Caco-2 (cell line): ENCODE measurements at regions not wholly inside any gene's neighbourhood (a gene's known extent, or its start where the extent isn't known, plus 50 kb on each side); places are given as distances from the start of the nearest gene placed in this dataset.

Experiments used
- BruUV-seq: library from RNA; stranded (reverse); fragments of 400-500 nt; replicated peaks from 2 replicates; lab custom pipeline; 2021; lab: Mats Ljungman, UMichigan
- CTCF ChIA-PET: fragments of 300-600 bp; sonication (Branson Sonifier 250); formaldehyde crosslinking; loops from one replicate; lab custom pipeline; 2022; ENCODE audit warnings: antibody characterized with exemption; lab: Charles Lee
- POLR2A ChIA-PET: fragments of 300-600 bp; sonication (Branson Sonifier 250); formaldehyde crosslinking; loops from one replicate; lab custom pipeline; 2022; ENCODE audit warnings: antibody characterized with exemption; lab: Charles Lee
- DNase-seq, 2 experiments: peaks; one replicate each; pipeline versions ENCODE4 v3.0.0 to v3.0.0-alpha.2; 2020 to 2022
- H3K27me3 ChIP-seq: replicated peaks from 2 replicates; pipeline ENCODE4 v1.6.0; 2011; ENCODE audit warnings: low read length; ENCODE audit not compliant: control insufficient read depth, insufficient read depth
- H3K36me3 ChIP-seq: 2 replicates; pipeline ENCODE4 v1.5.1; 2011; ENCODE audit warnings: low read length; ENCODE audit not compliant: control insufficient read depth, insufficient read depth
- H3K4me1 ChIP-seq: fragments of 250-450 bp; sonication (Bioruptor Pico); 2 replicates; pipeline ENCODE4 v1.5.1; 2020; ENCODE audit warnings: mild to moderate bottlenecking
- H3K4me3 ChIP-seq: 2 replicates; pipeline ENCODE4 v1.5.1; 2011; ENCODE audit warnings: low read depth, mild to moderate bottlenecking, control low read depth, low read length
- H3K9me3 ChIP-seq: fragments of 250-450 bp; sonication (Bioruptor Pico); 2 replicates; pipeline ENCODE4 v1.5.1; 2020; ENCODE audit warnings: mild to moderate bottlenecking, moderate library complexity
- H3K27ac Mint-ChIP-seq: one replicate; pipeline ENCODE4 v1.8.0; 2022; ENCODE audit warnings: mixed read lengths; ENCODE audit not compliant: unreplicated experiment
- H3K27me3 Mint-ChIP-seq: one replicate; pipeline ENCODE4 v1.8.0; 2022; ENCODE audit warnings: mixed read lengths; ENCODE audit not compliant: insufficient read depth, unreplicated experiment
- H3K36me3 Mint-ChIP-seq: one replicate; pipeline ENCODE4 v1.8.0; 2022; ENCODE audit warnings: mild to moderate bottlenecking, mixed read lengths; ENCODE audit not compliant: insufficient read depth, unreplicated experiment
- H3K4me1 Mint-ChIP-seq: one replicate; pipeline ENCODE4 v1.8.0; 2022; ENCODE audit warnings: low read depth, mixed read lengths; ENCODE audit not compliant: unreplicated experiment
- H3K4me3 Mint-ChIP-seq: one replicate; pipeline ENCODE4 v1.8.0; 2022; ENCODE audit warnings: mild to moderate bottlenecking, moderate library complexity, mixed read lengths; ENCODE audit not compliant: unreplicated experiment
- H3K9me3 Mint-ChIP-seq: one replicate; pipeline ENCODE4 v1.8.0; 2022; ENCODE audit warnings: mixed read lengths; ENCODE audit not compliant: unreplicated experiment
- intact Hi-C: fragments of 100-400 bp; cut with micrococcal nuclease; formaldehyde crosslinking; loops from one replicate; pipeline ENCODE4 v1.10.0; 2022; ENCODE audit not compliant: unreplicated experiment
- TF ChIP-seq, protein P1 (sequence below), 2 experiments: fragments of 200-600 bp in 1 of 2; IDR thresholded peaks; 1 replicate in 1 of 2; 2 replicates in 1 of 2; pipeline versions ENCODE4 v1.5.1 to v1.8.0; 2011 to 2022; ENCODE audit warnings: antibody characterized with exemption in 1 of 2, control low read depth in 1 of 2, inconsistent platforms in 1 of 2, low read depth in 1 of 2, low read length in 1 of 2, mild to moderate bottlenecking in 1 of 2, moderate library complexity in 1 of 2; ENCODE audit not compliant: insufficient read depth in 1 of 2, severe bottlenecking in 1 of 2, unreplicated experiment in 1 of 2

GRCh38 chr10:36788152-36788551 lies 337.2 kb upstream of the ANKRD30A start:
- ChIA-PET CTCF (no interaction called here), POLR2A (no interaction called here)
- Mint-ChIP-seq H3K4me1 (no peaks in the 10 kb centered on the region), H3K4me3 (no peak overlapping the region), H3K27me3 (peaks cover 4% of the 10 kb centered on the region), H3K36me3 (no peaks in the 10 kb centered on the region), H3K9me3 (no peaks in the 10 kb centered on the region), H3K27ac (no peak overlapping the region)
- Histone ChIP-seq H3K9me3 (no peaks in the 10 kb centered on the region), H3K27me3 (no peaks in the 10 kb centered on the region), H3K4me3 (no peak overlapping the region), H3K36me3 (no peaks in the 10 kb centered on the region), H3K4me1 (no peaks in the 10 kb centered on the region)
- TF ChIP-seq, protein P1, sequence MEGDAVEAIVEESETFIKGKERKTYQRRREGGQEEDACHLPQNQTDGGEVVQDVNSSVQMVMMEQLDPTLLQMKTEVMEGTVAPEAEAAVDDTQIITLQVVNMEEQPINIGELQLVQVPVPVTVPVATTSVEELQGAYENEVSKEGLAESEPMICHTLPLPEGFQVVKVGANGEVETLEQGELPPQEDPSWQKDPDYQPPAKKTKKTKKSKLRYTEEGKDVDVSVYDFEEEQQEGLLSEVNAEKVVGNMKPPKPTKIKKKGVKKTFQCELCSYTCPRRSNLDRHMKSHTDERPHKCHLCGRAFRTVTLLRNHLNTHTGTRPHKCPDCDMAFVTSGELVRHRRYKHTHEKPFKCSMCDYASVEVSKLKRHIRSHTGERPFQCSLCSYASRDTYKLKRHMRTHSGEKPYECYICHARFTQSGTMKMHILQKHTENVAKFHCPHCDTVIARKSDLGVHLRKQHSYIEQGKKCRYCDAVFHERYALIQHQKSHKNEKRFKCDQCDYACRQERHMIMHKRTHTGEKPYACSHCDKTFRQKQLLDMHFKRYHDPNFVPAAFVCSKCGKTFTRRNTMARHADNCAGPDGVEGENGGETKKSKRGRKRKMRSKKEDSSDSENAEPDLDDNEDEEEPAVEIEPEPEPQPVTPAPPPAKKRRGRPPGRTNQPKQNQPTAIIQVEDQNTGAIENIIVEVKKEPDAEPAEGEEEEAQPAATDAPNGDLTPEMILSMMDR (IDR thresholded peaks at IDR 0.05; ENCODE audit: insufficient read depth in 1 of 2, low read depth in 1 of 2, low read length in 1 of 2, severe bottlenecking in 1 of 2, unreplicated experiment in 1 of 2) = no peak
- intact Hi-C loops = no loop called here
- BruUV-seq = no TSS peak
- DNase-seq = no peak

- H3K36me3 Mint-ChIP-seq = no peaks in the 10 kb centered on the region
- DNase-seq = no peak
- intact Hi-C loops = no loop called here
- no peaks in the 10 kb centered on the region for H3K9me3 Mint-ChIP-seq
- no peaks in the 10 kb centered on the region for H3K27me3 ChIP-seq
- no peak overlapping the region for H3K27ac Mint-ChIP-seq
- CTCF ChIA-PET = no interaction called here
- POLR2A ChIA-PET = no interaction called here
- H3K27me3 Mint-ChIP-seq = peaks cover 7% of the 10 kb centered on the region
- H3K4me3 ChIP-seq = no peak overlapping the region
- H3K4me1 Mint-ChIP-seq = no peaks in the 10 kb centered on the region
- no peaks in the 10 kb centered on the region for H3K36me3 ChIP-seq
- TF ChIP-seq, protein P1 (IDR thresholded peaks at IDR 0.05; ENCODE audit: insufficient read depth in 1 of 2, low read depth in 1 of 2, low read length in 1 of 2, severe bottlenecking in 1 of 2, unreplicated experiment in 1 of 2) = no peak
- no peaks in the 10 kb centered on the region for H3K4me1 ChIP-seq
- no peaks in the 10 kb centered on the region for H3K9me3 ChIP-seq
- H3K4me3 Mint-ChIP-seq = no peak overlapping the region
- no TSS peak for BruUV-seq
Measured at GRCh38 chr10:36783400-36783799, 342.0 kb upstream of the ANKRD30A start.

DNA sequence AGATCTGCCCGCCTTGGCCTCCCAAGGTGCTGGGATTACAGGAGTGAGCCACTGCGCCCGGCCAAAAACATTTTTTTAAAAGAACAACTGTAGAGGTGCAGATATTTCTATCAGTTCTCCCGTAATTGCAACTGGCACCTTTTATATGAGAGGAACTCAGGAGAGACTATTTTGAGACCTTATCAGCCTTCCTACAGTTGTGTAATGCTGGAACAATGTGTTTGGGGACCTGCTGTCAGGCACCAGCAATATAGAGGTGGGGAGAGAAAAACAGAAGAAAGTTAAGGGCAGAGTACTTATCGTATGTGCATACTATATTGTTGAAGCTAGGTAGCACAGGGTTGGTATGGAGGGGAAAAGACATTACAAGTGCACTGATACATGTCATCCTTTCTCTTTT lies 343.8 kb upstream of the ANKRD30A start:
- Histone ChIP-seq H3K4me3 (no peak overlapping the region), H3K36me3 (no peaks in the 10 kb centered on the region), H3K27me3 (no peaks in the 10 kb centered on the region), H3K4me1 (no peaks in the 10 kb centered on the region), H3K9me3 (no peaks in the 10 kb centered on the region)
- intact Hi-C loops = no loop called here
- BruUV-seq = no TSS peak
- TF ChIP-seq, protein P1 (IDR thresholded peaks at IDR 0.05; ENCODE audit: insufficient read depth in 1 of 2, low read depth in 1 of 2, low read length in 1 of 2, severe bottlenecking in 1 of 2, unreplicated experiment in 1 of 2) = no peak
- H3K4me3 Mint-ChIP-seq = no peak overlapping the region
- CTCF ChIA-PET = interaction anchor here (0.7 kb wide), 1 partner anchor 1146 kb away, joined by 4 read pairs; no protein-coding TSS in a partner anchor
- H3K36me3 Mint-ChIP-seq = no peaks in the 10 kb centered on the region
- H3K27ac Mint-ChIP-seq = no peak overlapping the region
- H3K9me3 Mint-ChIP-seq = no peaks in the 10 kb centered on the region
- no peaks in the 10 kb centered on the region for H3K4me1 Mint-ChIP-seq
- H3K27me3 Mint-ChIP-seq = peaks cover 12% of the 10 kb centered on the region
- POLR2A ChIA-PET = no interaction called here
- no peak for DNase-seq
